ENCODE measurements at regions not wholly inside any gene's neighbourhood (a gene's known extent, or its start where the extent isn't known, plus 50 kb on each side); places are given as distances from the start of the nearest gene placed in this dataset.

DNA sequence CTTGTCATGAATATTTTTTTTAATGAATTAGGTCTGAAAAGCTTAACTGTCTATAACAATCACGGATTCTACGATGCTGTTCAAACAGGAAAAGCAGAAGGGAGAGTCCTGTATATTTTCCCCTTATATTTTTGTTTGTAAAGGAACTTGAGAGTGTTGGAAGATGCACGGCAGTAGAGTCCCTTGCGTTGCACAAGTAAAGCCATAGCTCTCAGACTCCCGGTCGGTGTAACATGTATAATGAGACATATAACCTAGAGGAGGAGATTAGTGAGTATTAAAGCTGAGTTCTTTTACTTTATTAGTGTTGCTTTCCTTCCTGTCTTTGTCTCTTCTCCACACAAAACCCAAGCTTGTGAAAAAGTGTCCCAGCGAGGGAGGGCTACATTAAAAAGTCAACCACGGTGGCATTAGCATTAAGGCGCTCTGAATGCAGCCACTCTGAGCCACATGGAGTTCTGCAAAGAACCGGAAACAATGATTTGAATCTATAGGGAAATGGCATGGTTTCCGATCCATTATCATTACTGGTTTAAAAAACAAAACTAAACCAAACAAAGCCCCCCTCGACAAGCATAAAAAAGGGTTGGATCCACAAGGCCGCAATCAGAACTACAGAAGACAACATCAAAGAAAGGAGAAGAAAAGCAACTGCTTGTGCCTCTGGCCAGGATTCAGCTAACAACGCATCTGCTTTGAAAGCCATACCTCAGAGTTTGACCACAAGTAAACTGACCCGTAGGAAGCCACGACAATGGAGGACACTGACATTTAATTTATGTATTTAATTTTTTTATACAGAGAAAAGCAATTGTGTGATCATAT, 356.8 kb downstream of the LMO4 start:
- no peak for DNase-seq

DNA sequence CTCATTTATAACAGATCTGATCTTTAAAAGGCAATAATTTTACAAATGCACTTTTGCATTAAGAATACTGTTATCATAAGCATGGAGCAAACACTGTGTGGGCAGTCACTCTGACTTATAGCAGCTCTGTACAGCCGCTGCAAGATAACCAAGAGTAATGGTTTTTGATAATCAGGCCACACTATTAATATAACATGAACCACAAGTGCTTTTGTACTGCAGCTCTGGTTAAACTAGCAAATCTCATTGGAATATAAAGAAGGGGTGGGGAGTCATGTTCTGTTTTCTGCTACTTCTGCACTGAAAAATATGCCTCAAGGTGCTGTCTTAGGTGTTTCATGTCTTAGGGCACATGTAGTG, 357.4 kb downstream of the LMO4 start:
- no peak for DNase-seq

DNA sequence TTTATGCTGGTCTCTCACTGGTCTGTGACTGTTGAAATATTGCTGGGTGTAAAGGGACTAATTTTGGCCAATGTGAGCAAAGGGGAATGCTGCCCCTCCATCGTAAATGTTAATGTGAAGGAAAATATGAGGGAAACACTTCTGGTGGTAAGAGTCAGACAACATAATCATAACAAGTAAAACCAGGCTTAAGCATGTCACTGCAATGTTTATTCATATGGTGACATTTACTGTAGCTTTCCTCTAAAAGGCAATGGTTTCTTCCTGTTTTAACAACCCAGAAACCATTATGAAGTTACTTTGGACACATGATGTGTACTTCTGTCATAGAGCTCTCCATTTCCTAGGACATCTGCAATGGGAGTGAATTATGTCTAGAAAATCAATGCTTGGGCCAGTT, 358.0 kb downstream of the LMO4 start:
- DNase-seq: no peak

DNA sequence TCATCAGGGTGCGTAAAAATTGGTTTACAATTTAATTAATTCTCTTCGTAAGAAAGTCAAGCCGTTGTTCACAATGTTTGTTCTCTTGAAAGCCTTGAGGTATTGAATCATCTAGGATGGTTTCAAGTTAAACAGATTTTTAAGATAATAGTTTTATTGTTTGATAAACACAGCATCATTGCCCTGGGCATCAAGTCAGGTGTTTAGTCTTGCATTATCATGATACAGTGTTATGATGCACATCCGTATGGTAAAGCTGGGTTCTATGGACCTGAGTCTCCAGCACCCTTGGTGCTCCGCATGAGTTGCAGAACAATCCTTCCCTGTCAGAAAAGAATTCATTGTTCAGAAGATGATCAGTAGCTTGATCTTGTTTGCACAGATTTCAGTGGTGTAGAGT, 359.5 kb downstream of the LMO4 start:
- DNase-seq: no peak

DNA sequence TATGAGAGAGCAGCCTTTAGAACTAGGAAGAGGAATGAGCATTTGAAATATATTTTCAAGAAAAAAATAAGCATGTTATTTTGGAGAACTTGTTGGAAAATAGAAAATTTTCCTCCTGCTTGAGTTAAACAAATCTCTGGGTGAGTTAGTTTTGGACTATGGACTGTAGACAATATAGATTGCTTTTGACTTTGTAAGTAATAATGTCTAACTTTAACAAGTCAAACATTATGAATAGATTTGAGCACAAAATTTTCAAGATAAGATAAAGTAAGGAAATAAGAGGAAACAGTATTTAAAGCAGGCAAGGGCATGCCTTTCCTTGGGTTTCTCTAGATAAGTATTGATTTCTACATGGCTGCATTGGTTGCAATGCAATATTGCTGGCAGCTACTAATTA, 360.8 kb downstream of the LMO4 start:
- DNase-seq: no peak

DNA sequence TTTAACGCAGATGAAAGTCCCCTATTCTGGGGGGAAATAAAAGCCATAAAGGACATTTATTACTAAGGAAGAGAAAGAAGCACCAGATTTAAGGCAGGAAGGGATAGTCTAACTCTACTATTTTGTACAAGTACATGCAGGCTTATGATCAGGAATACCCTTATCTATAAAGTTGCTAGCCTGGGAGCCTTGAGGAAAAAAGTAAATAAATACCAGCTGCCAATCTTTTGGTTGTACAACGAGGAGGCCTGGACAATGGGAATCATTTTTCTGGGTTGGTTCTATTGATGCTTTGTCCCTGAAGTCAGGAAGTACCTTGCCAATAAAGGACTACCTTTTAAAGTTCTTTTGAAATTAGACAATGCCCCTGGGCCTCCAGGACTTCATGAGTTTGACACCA, 367.8 kb downstream of the LMO4 start:
- DNase-seq: no peak

DNA sequence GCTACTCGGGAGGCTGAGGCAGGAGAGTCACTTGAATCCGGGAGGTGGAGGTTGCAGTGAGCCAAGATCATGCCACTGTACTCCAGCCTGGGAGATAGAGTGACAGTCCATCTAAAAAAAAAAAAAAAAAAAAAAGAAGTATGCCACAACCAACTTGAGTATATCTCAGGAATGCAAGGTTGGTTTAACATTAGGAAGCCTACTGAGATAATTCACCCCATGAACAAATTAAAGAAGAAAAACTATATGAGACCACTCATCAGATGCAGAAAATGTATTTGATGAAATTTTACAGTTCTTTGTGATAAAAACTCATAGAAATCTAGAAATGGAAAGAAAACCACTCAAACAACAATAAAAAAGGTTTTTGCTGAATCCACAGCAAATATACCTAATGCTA, 373.8 kb downstream of the LMO4 start:
- DNase-seq: no peak

DNA sequence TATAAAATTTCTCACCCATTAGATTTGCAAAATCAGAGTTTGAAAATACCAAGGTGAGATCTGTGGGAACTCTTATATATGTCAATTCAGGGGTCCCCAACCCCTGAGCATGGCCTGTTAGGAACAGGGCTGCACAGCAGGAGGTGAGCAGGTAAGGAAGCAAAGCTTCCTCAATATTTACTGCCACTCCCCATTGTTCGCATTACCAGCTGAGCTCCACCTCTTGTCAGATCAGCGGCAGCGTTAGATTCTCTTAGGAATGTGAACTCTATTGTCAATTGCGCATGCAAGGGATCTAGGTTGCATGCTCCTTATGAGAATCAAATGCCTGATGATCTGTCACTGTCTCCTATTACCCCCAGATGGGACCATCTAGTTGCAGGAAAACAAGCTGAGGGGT, 376.6 kb downstream of the LMO4 start:
- no peak for DNase-seq

DNA sequence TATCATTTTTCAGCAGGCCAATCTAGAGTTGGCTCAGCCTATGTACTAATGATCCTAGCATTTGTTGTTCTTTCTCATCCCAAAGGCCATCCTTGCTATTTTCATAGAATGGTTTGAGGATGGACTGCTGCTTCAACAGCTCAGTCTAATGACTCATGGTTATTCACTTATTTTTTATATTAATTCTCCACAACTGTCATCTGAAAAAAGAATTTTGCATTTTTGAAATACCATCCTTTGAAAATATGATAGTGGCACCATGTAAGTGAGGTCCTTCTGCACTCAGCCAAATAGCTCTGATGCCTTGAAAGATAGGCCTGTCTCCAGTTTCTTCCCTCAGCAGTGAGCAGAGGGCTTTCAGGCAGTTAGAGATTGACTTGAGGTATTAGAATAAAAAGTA, 377.5 kb downstream of the LMO4 start:
- DNase-seq: no peak

DNA sequence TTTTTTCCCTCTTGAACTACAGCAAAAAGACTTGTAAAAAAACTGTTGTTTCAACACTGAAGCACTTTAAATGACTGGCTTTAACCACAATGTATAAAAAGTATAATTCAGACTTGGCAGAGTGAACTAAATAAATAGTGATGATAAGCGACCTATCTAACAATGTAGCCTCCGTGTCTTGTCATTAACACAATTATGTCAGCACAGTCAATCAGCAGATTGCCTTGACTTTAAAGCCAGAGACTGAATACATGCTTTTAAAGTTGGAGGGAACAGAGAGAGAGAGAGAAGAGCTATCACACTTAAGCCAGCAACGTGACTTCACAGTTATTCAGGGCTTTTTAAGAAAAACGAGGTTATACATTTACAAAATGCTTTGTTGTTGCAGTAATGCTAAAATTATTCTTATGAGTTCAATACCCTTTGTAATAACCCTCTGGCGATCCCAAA, 378.1 kb downstream of the LMO4 start:
- no peak for DNase-seq

DNA sequence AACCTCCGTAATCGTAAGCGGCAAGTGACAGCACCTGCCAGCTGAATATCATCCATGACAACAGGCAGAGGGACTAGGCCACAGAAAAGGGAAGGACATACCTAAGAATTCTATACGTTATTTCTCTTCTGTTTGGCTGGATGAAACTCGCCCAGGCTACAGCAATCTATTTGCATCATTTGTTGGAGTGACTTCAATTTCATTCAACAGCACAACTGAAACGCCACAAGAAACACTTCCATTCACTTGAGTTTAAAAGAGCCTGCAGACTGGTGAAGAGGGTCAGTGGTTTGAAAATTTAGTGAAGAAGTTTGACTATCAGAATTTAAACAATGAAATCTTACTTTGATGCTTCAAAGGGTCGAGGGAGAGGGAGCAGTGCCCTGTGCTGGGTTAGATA, 378.7 kb downstream of the LMO4 start:
- DNase-seq: no peak

DNA sequence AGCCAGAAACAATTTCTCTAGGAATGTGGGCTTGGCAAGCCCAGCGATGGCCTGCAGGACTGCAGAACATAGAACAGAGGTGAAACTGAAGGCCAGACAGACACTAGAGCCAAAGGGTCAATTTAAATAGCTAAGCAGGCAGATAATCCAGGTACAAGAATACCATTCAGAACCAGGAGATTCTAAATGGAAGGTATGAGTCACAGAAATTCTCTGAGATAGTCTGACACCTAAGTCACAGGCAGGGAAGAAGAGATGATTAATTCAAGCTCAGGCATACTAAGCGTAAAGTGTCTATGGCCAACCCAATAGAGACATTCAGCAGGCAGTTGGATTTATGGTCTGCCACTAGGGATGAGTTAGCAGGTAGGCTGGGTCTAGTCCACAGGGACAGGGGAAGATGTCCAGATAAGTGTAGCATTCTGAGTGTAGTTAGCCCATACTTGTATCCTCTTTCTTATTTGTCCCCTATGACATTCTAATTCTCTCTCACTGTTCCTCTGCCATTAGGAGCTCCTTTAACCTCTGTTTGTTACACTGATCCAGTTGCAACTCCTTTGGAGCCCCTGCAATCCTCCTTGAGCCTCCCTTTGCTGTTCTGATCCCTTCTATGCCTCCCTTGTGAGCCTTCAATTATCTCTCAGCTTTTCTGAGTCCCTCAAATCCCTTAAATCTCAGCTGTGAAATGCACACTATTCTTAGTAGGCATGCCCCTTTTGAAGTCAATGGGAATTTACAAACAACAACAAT, 383.8 kb downstream of the LMO4 start:
- no peak for DNase-seq

DNA sequence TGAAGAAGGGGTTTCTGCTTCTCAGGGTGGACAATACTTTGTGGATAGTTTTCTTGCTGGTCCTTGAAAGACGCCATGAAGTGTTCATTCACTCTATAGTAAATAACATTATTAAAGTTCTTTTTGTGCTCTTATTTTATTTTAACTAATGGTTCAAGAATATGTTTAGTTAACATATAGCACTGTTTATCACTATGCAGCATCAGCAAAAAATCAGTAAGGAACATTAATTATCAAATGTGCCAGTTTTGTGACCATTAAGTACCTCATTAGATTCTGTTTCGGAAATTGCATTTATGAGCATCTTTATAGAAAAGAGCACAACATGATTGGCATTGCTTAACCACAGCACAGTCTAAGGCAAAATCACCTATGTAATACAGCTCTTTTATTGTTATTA, 385.6 kb downstream of the LMO4 start:
- no peak for DNase-seq

DNA sequence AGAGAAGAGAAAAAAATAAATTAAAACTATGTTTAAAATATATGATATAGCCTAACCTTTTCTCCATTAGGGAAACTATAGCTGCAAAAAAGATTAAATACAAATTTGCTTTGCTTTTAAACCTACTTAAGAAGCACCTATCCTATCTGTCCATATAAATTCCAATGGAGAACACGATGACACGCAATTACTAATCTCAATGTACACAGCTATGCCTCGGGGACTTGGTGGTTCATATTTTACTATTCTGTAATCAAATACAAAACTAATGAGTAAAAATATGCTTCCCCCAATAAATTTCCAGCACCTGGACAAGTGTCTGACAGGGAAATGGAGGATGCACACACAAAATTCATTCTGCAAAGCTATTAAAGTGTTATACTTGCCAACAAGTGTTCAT, 386.4 kb downstream of the LMO4 start:
- DNase-seq: no peak

DNA sequence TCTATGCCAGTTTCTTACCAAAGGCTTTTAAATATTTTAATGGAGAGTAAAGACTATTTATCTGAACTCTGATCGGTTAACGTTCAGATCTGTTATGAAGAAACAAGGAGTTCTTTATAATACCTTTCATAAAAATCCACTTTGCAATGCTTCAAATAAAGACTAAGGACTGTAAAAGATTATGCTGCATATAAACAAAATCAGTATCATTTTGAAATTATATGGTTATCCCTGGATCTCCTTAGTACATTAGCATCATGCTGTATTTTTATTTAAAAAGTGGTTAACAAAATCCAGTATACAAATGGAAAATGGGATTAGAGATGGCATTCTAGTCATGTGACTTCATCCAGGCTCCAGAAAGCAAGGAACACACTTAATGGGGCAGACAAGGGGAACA, 386.8 kb downstream of the LMO4 start:
- no peak for DNase-seq

DNA sequence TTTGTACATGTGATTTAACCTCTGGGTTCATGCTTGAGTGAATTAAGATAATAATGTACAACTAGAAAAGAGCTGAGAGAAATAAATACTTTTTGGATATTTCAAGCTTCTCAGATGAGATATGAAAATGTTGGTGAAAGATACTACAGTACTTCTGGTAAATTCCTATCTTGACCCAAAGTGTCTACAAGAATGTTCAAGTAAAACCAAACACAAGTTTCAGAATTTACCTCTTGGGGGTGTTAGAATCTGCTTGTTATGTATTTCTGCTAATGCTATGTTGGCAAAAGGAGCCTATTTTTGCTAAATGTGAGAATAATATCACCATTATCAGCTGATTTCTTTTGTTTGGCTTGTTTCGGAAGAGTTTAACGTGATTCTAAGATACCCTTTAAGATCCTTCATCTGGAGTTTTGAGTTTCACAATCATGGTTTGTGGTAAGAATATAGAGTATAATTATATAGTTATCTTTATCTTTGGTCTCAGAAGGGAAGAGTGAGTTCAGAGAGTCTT, 388.5 kb downstream of the LMO4 start:
- DNase-seq: no peak

DNA sequence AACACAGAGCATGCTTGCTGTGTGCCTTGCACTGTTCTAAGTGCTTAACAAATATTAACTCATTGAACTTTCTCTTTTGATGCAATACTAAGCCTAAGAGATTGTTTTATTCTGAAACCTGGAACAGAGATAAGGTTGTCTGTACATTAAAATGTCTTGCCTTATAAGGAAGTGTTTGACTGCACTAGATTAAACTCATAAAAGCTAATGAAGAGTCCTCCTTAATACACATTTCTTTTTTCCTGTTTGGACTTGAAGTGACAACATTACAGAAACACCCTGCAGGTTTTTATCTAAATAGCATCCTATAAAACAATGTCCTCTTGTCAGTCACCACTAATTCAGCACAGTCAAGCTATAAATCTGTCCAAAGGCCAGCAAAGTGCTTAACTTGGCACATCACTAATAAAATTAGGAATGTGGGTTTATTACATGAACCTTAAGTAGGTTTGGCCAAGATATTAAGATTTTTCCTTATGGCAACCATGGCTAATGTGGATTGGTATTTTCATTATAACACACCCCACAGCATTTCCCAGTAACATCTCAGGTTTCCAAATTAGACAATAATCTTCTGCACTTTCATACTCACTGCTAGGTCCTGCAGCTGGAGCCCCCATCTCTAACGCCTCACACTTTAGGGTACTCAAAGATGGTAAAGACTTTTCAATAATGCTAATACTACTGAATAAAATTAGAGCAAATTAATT, 389.7 kb downstream of the LMO4 start:
- DNase-seq: no peak

DNA sequence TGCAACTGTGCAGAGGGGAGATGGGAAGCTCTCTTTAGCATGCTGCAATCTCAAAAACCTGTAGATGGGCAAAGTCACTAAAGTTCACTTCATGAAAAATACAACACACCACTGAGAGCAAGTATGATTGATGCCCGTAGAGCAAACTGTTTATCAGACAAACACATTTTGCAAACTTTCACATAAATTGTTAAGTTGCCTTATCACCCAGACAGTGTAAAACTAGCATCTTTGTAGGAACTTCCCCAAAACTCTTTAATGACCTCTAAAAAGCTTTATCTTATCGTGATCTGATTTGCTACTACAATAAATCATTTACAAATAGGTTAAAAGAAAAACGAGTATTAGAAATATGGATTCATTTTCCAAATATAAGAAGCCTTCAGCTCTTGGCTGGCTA, 391.0 kb downstream of the LMO4 start:
- no peak for DNase-seq

DNA sequence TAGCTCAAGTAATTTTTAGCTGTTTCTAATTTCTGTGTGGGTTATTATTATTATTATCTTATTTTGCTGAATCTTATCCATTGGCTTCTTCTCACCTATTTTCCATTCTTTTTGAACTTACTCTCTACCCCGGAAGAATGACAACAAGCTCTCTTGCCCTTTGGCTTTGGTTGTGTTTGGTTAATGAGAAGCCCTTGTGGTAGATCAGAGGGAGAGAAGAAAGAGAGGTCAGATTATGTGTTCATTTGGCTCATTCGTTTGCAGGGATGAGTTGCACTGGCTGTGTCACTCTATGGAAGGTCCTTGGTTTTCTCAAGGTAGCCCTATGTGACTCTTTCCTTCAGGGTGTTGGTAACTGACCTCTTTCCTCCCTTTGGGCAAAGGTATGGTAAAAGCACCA, 391.9 kb downstream of the LMO4 start:
- no peak for DNase-seq

DNA sequence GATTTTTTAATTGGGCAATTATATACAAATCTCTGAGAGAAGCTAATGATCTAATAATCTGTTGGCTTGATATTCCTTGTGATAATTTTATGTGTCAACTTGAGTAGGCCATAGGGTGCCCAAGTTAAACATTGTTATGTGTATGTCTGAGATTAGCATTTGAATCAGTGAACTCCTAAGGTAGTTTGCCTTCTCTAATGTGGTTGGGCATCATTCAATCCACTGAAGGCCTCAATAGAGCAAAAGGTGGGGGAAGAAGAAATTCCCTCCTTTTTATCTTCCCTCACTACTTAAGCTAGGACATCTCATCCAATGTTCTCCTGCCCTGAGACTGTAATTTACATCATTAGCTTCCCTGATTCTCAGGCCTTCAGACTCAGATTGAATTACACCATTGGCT, 394.5 kb downstream of the LMO4 start:
- DNase-seq: no peak

DNA sequence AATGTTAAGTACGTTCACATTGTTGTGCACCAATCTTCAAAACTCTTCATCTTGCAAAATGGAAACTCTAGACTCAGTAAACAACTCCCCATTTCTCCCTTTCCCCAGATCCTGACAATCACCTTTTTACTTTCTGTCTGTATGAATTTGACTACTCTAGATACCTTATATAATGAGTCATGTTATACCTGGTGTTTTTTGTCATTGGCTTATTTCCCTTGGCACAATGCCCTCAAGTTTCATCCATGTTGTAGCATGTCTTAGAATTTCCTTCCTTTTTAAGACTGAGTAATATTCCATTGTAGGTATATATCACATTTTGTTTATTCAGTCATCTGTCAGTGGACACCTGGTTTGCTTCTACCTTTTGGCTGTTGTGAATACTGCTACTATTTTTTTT, 399.5 kb downstream of the LMO4 start:
- no peak for DNase-seq

DNA sequence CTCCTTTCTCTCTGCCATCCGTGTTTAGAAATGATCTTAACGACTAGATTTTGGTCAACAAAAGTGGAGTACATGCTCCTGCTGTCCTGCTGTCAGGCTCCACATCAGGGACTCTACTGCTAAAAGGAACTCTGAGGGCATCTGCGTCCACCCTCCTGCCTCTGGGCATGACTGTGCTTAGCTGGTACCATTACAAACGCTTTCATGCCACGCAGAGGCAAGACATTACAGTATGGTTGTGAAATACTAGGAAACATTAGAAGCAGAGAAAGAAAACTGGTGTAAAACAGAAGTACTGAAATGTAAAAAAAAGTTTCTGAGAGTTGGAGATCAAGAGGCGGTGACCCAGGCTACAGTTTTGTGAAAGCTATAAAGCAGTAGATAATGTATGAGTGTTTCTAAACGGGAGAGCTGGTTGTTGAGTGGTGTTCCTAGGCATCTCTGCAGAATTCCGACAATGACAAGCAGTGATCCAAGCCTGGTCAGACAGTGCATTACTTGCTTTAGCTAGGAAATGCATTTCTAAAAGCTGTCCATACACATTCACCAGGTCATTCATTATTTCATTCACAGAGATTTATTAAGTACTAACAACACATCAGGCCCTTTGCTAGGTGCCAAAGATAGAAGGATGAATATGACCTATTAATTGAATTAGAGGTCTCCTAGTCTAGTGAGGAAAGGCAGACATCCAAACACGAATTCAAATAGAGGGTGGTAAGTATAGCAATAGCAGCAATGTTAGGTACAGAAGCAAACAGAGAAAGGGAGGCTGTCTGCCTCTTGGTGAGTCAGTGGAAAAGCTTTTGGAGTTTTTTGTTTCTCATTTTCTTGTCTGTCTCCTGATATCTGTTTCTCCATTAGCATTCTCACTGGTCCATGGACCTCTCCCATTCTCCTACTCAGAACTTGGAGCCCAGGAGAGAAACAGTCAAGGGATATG, 401.9 kb downstream of the LMO4 start:
- no peak for DNase-seq

DNA sequence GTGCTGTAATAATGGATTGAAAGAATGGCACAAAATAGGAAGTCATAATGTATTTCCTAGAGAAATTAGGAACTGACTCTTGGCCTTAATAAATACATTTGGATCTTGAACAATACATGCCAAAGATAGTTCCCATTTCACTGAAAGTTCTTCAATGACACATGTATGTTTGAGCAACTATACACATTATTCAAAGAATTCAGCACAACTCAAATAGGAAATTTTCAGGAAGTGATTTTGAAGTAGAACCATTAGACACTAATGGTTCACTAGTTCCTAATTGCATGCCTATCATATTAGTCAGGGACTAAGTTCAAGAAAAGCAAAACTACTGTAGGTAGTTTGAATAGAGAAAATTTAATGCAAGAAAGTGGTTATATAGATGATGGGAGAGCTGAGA, 404.7 kb downstream of the LMO4 start:
- DNase-seq: no peak

Measured in stimulated activated CD4-positive, alpha-beta T cell treated with anti-CD3 and anti-CD28 coated beads, Interleukin-4, amount 100 ng/mL, for 24 hours (primary cell).